ENCODE measurements at regions not wholly inside any gene's neighbourhood (a gene's known extent, or its start where the extent isn't known, plus 50 kb on each side); places are given as distances from the start of the nearest gene placed in this dataset.

GRCh38 chr1:93801471-93801870 is 77.5 kb downstream of the DNTTIP2 start:
- Mint-ChIP-seq H3K4me3 (no peak overlapping the region), H3K9me3 (no peaks in the 10 kb centered on the region), H3K27me3 (ENCODE audit: low read depth in 2 of 2) (peaks cover 0 to 6% of the 10 kb centered on the region in 2 donors), H3K36me3 (no peaks in the 10 kb centered on the region), H3K27ac (no peak overlapping the region), H3K4me1 (no peaks in the 10 kb centered on the region)
- DNase-seq (no peak), ATAC-seq (no peak)
- 92% methylated on average over 5 of the region's 5 CpGs for WGBS (ENCODE audit: insufficient coverage)
- no peak for TF ChIP-seq CTCF (IDR thresholded peaks at IDR 0.05)
- intact Hi-C loops (cut with micrococcal nuclease): no loop called here
- Histone ChIP-seq H3K27me3 (ENCODE audit: control insufficient read depth, insufficient read depth, low read length) (no peaks in the 10 kb centered on the region), H3K27ac (ENCODE audit: low read length) (no peak overlapping the region), H3K36me3 (ENCODE audit: control insufficient read depth, insufficient read depth, low read length) (no peaks in the 10 kb centered on the region), H3K4me3 (ENCODE audit: low read length) (no peak overlapping the region), H3K9me3 (ENCODE audit: control insufficient read depth, insufficient read depth, low read length) (no peaks in the 10 kb centered on the region), H3K4me1 (ENCODE audit: control insufficient read depth, insufficient read depth, low read length) (no peaks in the 10 kb centered on the region)

GRCh38 chr1:93800856-93801255 is 78.2 kb downstream of the DNTTIP2 start:
- Histone ChIP-seq H3K27me3 (ENCODE audit: control insufficient read depth, insufficient read depth, low read length) (no peaks in the 10 kb centered on the region), H3K9me3 (ENCODE audit: control insufficient read depth, insufficient read depth, low read length) (no peaks in the 10 kb centered on the region), H3K4me1 (ENCODE audit: control insufficient read depth, insufficient read depth, low read length) (no peaks in the 10 kb centered on the region), H3K36me3 (ENCODE audit: control insufficient read depth, insufficient read depth, low read length) (no peaks in the 10 kb centered on the region), H3K27ac (ENCODE audit: low read length) (no peak overlapping the region), H3K4me3 (ENCODE audit: low read length) (no peak overlapping the region)
- intact Hi-C loops (cut with micrococcal nuclease): no loop called here
- 90% methylated on average over 5 of the region's 5 CpGs for WGBS (ENCODE audit: insufficient coverage)
- Mint-ChIP-seq H3K4me3 (no peak overlapping the region), H3K27me3 (ENCODE audit: low read depth in 2 of 2) (peaks cover 0 to 3% of the 10 kb centered on the region in 2 donors), H3K36me3 (no peaks in the 10 kb centered on the region), H3K4me1 (no peaks in the 10 kb centered on the region), H3K9me3 (no peaks in the 10 kb centered on the region), H3K27ac (no peak overlapping the region)
- DNase-seq (no peak), ATAC-seq (no peak)
- no peak for TF ChIP-seq CTCF (IDR thresholded peaks at IDR 0.05)

GRCh38 chr1:93798291-93798690 is 80.7 kb downstream of the DNTTIP2 start:
- H3K9me3 Mint-ChIP-seq: no peaks in the 10 kb centered on the region
- Histone ChIP-seq H3K9me3 (ENCODE audit: control insufficient read depth, insufficient read depth, low read length) (no peaks in the 10 kb centered on the region), H3K4me1 (ENCODE audit: control insufficient read depth, insufficient read depth, low read length) (no peaks in the 10 kb centered on the region), H3K36me3 (ENCODE audit: control insufficient read depth, insufficient read depth, low read length) (no peaks in the 10 kb centered on the region), H3K27me3 (ENCODE audit: control insufficient read depth, insufficient read depth, low read length) (no peaks in the 10 kb centered on the region), H3K4me3 (ENCODE audit: low read length) (no peak overlapping the region), H3K27ac (ENCODE audit: low read length) (no peak overlapping the region)
- TF ChIP-seq CTCF (IDR thresholded peaks at IDR 0.05): no peak
- 100% methylated on average over 1 of the region's 1 CpG for WGBS (ENCODE audit: insufficient coverage)
- no peak for ATAC-seq
- peaks cover 0 to 3% of the 10 kb centered on the region in 2 donors for H3K27me3 Mint-ChIP-seq (ENCODE audit: low read depth in 2 of 2)
- H3K36me3 Mint-ChIP-seq: no peaks in the 10 kb centered on the region
- no peak for DNase-seq
- H3K27ac Mint-ChIP-seq: no peak overlapping the region
- intact Hi-C loops (cut with micrococcal nuclease): no loop called here
- H3K4me3 Mint-ChIP-seq: no peak overlapping the region
- H3K4me1 Mint-ChIP-seq: no peaks in the 10 kb centered on the region

GRCh38 chr1:93784538-93784937 is 94.5 kb downstream of the DNTTIP2 start:
- no peaks in the 10 kb centered on the region for H3K36me3 ChIP-seq (ENCODE audit: control insufficient read depth, insufficient read depth, low read length)
- H3K9me3 ChIP-seq (ENCODE audit: control insufficient read depth, insufficient read depth, low read length): peaks cover 3% of the 10 kb centered on the region
- Mint-ChIP-seq H3K9me3 (peaks cover 0 to 4% of the 10 kb centered on the region in 2 donors), H3K27ac (no peak overlapping the region), H3K4me1 (peaks cover 0 to 5% of the 10 kb centered on the region in 2 donors), H3K4me3 (no peak overlapping the region), H3K36me3 (peaks cover 8% of the 10 kb centered on the region), H3K27me3 (ENCODE audit: low read depth in 2 of 2) (no peaks in the 10 kb centered on the region)
- no peak for DNase-seq
- H3K4me3 ChIP-seq (ENCODE audit: low read length): no peak overlapping the region
- WGBS (ENCODE audit: insufficient coverage): 95% methylated on average over 3 of the region's 3 CpGs
- intact Hi-C loops (cut with micrococcal nuclease): no loop called here
- H3K27me3 ChIP-seq (ENCODE audit: control insufficient read depth, insufficient read depth, low read length): no peaks in the 10 kb centered on the region
- H3K4me1 ChIP-seq (ENCODE audit: control insufficient read depth, insufficient read depth, low read length): no peaks in the 10 kb centered on the region
- no peak overlapping the region for H3K27ac ChIP-seq (ENCODE audit: low read length)
- no peak for ATAC-seq
- TF ChIP-seq CTCF (IDR thresholded peaks at IDR 0.05): no peak

Data from natural killer cell (primary cell).